Stimulated activated CD4-positive, alpha-beta T cell treated with anti-CD3 and anti-CD28 coated beads, Interleukin-2, amount 100 ng/mL, for 48 hours (primary cell): ENCODE measurements at regions not wholly inside any gene's neighbourhood (a gene's known extent, or its start where the extent isn't known, plus 50 kb on each side); places are given as distances from the start of the nearest gene placed in this dataset.
"Not testable (repeated sequence)": the region's sequence is repeated elsewhere in the genome, so short reads cannot be mapped to it uniquely, and the experiment has no call there.

Experiments
- DNase-seq, 2 donors: peaks; one replicate each; pipeline ENCODE4 v3.0.0-alpha.2; 2020

- DNase-seq = peak; percentile 48
Observed at GRCh38 chr13:24618011-24618955, 61.9 kb upstream of the ATP12A start.

- no peak for DNase-seq
Observed at GRCh38 chr13:24619282-24619681, 60.9 kb upstream of the ATP12A start.

GRCh38 chr13:24622481-24623148, 57.6 kb upstream of the ATP12A start:
- not testable (repeated sequence) for DNase-seq

GRCh38 chr13:24623149-24623665, 57.0 kb upstream of the ATP12A start:
- no peak for DNase-seq

- DNase-seq = no peak
Observed at GRCh38 chr13:24624363-24624762, 55.8 kb upstream of the ATP12A start.

DNA sequence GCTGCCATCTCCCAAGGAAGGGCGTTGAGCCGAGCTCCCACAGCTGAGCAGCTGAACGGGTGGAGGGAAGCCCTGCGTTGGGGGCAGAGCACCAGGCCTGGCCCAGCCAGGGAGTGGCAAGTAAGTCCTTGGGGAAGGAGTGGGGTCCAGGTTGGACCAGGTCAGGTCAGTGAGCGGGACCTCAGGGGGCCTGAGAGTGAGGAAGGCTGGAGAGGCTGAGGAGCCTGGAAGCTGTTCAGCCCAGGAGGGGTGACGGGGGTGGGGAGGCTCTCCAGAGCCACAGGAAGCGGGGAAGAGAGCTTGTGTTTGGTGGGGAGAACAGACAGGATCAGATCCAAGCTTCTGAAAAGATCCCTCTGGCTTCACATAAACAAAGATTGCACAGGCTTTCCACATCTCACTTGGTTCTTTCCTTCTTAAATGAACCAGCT, 55.4 kb upstream of the ATP12A start:
- DNase-seq = no peak

DNA sequence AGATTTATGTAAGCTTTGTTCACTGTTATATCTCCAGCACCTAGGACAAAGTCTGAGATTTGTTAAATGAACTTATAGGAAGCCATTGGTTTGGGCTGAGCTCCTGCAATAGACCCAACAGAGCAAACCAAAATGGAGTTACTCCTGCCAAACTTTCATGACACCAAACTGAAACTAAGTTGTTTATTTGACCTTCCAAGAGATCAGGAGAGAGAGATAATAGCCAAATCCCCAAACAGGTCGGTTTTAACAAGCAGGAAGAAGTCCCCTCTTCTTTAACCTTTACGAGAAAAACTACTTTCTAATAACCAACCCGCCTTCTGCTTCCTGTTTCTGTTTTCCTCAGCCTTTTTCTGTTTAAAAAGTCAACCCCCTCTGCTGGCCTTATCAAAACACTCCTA, 54.9 kb upstream of the ATP12A start:
- no peak for DNase-seq

GRCh38 chr13:24625870-24626849, 54.0 kb upstream of the ATP12A start:
- no peak for DNase-seq

DNA sequence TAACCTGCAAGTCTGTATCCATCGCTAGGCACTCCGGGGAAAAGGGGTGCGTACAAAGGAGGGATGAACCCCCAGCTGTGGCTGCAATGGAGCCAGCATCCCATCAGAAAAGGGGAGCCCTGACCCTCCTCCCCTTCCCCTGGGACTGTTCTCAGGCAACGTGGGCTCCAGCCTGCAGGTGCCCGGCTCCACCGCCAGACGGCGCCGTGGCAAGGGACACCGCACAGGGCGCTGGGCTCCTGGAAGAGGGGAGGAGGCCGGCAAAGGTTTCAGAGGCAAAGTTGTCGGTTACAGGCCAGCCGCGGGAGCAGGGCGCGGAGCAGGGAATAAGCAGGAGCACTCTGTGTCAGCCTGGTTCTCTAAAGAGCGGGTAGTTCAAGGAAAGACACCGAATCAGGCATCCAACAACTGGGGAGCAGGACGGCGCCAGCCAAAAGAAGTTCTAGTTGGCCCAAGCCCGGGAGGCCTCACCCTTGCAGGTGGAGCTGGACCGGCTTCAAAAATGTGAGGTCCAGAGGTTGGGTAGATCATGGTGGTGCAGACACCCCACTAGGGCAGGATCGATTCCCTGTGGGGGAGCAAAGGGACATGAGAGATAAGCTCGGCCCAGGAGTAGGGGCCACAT, 53.0 kb upstream of the ATP12A start:
- DNase-seq = no peak

- DNase-seq = no peak
Observed at GRCh38 chr13:24627946-24628345, 52.3 kb upstream of the ATP12A start.

- no peak for DNase-seq
Observed at GRCh38 chr13:24629320-24629719, 50.9 kb upstream of the ATP12A start.

DNA sequence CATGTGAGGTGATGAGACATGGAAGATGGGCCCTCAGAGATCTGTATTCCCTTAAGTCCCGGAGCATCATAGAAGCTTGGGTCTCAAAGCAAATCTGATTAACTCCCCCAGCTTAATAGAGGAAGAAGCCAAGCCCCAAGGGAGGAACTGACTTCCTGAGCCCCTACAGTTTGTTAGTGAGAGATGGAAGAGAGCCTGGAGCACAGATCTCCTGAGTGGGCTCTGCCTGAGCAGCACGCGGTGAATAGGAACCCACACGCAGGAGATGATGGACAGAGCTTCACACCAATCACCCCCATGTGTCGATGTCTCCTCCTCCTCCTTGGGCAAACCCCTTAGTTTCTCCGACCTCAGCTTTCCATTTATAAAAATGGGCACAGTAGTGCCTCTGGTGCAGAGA, 50.1 kb upstream of the ATP12A start:
- DNase-seq = no peak
